C4-2B (cell line): ENCODE measurements at regions not wholly inside any gene's neighbourhood (a gene's known extent, or its start where the extent isn't known, plus 50 kb on each side); places are given as distances from the start of the nearest gene placed in this dataset.

Source experiments
- H3K27ac ChIP-seq: fragments of 450-650 bp; 2 replicates; pipeline ENCODE4 v1.5.1; 2017
- ZFX ChIP-seq: fragments of 450-650 bp; IDR thresholded peaks from 2 replicates; pipeline ENCODE4 v1.6.1; 2017
- TF ChIP-seq, protein P1 (sequence below): fragments of 450-650 bp; conservative IDR thresholded peaks from 2 replicates; pipeline ENCODE4 v1.5.1; 2017; ENCODE audit warnings: mild to moderate bottlenecking

DNA sequence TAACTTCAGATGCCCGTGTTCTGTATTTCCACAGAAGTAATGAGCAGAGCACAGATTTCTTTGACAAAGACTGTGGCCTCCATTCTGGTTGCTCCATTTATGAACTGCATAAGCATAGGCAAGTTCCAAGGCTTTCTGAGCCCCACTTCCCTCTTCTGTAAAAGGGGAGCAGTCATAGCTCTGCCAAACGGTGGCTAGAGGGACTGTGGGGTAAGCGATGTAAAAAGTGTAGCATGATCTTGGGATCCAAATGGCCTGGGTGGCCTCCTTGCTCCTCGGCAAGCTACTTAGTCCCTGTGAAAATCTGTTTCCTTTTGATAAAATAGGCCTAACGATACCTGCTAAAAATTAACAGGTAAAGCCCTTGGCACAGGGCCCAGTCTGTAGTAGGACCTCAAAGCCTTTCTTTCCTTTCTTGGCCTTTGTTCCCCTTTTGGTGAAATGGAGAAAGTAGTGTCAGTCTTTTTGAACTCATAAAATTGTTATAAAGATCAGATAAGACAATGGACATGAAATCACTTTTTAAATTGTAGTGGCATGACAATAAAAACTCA lies 646.6 kb downstream of the ACTL7B start:
- no peak overlapping the region for H3K27ac ChIP-seq
- TF ChIP-seq, protein P1, sequence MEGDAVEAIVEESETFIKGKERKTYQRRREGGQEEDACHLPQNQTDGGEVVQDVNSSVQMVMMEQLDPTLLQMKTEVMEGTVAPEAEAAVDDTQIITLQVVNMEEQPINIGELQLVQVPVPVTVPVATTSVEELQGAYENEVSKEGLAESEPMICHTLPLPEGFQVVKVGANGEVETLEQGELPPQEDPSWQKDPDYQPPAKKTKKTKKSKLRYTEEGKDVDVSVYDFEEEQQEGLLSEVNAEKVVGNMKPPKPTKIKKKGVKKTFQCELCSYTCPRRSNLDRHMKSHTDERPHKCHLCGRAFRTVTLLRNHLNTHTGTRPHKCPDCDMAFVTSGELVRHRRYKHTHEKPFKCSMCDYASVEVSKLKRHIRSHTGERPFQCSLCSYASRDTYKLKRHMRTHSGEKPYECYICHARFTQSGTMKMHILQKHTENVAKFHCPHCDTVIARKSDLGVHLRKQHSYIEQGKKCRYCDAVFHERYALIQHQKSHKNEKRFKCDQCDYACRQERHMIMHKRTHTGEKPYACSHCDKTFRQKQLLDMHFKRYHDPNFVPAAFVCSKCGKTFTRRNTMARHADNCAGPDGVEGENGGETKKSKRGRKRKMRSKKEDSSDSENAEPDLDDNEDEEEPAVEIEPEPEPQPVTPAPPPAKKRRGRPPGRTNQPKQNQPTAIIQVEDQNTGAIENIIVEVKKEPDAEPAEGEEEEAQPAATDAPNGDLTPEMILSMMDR = no peak
- no peak for TF ChIP-seq ZFX

DNA sequence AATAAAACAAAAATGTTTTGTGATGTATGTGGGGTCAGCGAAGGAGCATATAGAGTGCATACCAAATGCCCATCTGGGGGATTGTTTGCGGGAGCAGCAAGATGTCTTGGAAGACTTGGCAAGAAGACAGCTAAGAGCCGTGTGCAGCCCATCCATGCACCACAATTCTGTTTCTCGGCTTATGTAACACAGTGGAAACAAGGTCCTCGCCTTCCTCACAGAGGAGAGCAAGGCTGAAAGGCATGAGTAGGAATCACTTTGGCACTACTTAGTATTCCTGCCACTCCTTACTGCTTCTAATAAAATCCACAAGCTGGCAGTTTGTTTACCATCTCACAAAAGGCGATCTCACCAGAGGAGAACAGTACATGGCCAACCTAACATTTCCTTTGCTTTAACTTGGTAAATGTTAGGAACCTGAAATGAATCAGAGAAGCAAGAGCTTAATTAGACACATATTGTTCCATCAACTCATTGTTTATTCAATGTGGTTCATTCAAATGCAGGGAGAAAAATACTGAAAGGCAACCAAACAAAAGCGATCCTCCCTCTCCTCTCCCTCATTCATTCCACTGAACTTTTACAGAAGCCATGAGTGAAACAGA lies 648.1 kb downstream of the ACTL7B start:
- no peak overlapping the region for H3K27ac ChIP-seq
- TF ChIP-seq, protein P1 = no peak
- TF ChIP-seq ZFX = no peak

DNA sequence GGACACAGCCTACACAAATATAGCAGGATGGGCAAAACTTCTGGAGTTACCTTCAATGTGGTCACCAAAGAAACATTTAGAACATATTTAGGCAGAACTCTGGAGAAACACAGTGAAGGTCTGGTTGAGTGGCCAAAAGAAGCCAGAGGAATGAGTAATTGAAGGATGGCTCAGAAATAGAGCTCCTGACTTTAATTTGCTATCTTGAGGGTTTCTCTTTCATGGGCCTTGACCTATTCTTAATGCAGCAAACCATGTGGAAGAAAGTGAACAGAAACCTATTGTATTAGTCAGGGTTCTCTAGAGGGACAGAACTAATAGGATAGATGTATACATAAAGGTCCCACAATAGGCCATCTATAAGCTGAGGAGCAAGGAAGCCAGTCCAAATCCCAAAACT lies 650.5 kb downstream of the ACTL7B start:
- no peak for TF ChIP-seq ZFX
- TF ChIP-seq, protein P1 = no peak
- H3K27ac ChIP-seq = no peak overlapping the region

DNA sequence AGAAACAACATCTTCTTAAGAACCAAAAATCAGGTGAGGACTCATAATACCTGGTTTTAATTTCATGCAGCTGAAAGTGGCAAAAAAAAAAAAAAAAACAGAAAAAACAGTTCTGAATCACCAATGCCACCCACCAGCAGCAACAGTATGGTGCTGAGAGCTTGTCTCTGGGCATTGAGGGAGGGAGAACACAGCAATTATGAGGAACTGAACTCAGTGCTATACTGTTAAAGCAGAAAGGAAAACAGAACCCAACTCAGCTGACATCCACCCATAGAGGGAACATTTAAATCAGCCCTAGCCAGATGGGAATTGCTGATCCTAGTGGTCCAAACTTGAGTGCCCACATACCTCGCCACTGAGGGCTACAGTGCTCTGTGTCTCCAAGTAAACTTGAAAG lies 657.9 kb downstream of the ACTL7B start:
- no peak overlapping the region for H3K27ac ChIP-seq
- TF ChIP-seq, protein P1 = no peak

DNA sequence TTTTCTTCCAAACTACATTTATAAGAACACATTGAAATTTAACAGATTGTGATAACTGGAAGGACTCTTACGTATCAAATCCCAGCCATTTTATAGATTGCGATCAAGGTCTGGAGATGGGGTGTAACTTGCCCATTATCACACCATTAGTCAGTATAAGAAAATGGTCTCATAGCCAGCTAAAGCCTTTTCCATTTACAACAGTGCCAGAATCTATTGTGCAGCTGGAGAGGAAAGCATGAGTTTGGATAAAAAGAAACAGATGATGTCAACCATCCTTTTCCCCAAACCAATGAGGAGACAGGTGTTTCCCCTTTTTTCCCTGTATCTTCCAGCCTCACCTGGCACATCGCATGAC lies 658.8 kb downstream of the ACTL7B start:
- TF ChIP-seq, protein P1 = no peak
- no peak for TF ChIP-seq ZFX
- no peak overlapping the region for H3K27ac ChIP-seq

DNA sequence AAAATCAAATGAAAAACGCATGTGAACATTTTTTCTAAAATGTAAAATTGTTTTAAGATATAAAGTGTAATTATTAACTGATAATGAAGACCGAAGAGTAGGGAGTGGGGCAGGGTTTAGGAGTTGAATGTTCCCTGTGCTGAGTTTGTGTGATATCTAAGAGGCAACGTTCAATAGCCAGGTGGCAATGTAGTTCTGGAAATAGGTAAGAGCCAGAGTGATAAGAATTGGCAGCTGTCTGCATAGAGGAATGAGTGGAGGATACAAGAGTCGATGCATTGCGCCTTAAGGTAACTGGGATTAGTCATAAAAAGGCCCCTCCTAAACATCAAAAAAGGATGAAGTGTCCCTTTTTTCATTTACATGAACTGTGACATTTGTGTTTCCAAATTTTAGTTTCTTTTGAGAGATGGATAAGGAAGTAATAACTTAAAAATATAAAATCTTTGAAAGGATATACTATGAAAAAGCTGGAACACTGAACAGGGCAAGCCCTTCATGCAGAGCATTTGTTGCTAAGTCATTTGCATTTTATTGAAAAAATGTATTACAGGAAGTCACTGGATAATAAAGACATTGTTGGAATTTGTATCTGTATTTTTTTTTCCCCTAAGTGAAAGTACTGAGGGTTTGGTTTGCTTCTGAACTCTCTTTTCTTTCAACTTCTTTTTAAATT lies 659.3 kb downstream of the ACTL7B start:
- no peak for TF ChIP-seq ZFX
- TF ChIP-seq, protein P1 = no peak
- H3K27ac ChIP-seq = no peak overlapping the region

DNA sequence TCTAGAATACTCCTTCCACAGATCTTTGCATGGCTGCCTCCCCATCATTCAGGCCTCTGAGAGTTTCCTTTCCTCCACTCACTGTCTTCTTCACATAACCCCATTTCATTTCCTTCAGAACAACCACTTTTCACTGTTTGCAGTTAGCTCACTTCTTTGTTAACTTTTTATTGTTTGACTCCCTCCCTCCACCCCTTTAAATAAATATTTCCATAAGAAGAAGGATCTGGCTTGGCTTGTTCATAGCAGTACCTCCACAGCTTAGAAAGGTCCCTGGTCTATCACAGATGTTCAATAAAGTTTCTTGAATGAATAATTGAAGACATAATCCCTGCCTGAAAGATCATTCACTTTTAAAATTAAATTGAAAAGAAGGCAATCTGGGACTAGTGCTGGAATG lies 661.6 kb downstream of the ACTL7B start:
- no peak overlapping the region for H3K27ac ChIP-seq
- TF ChIP-seq ZFX = no peak
- TF ChIP-seq, protein P1 = no peak
